Ishikawa (cell line): ENCODE measurements at regions not wholly inside any gene's neighbourhood (a gene's known extent, or its start where the extent isn't known, plus 50 kb on each side); places are given as distances from the start of the nearest gene placed in this dataset.

ENCODE experiments used
- CEBPB ChIP-seq: IDR thresholded peaks from 2 replicates; pipeline ENCODE4 v1.6.1; 2012
- CREB1 ChIP-seq: IDR thresholded peaks from 2 replicates; pipeline ENCODE4 v1.6.1; 2012; ENCODE audit warnings: low read depth
- EGR1 ChIP-seq: IDR thresholded peaks from 2 replicates; pipeline ENCODE4 v1.6.1; 2012
- EP300 ChIP-seq: IDR thresholded peaks from 2 replicates; pipeline ENCODE4 v1.6.1; 2012; ENCODE audit warnings: borderline replicate concordance
- FOXM1 ChIP-seq: IDR thresholded peaks from 2 replicates; pipeline ENCODE4 v1.6.1; 2012; ENCODE audit warnings: low read depth, borderline replicate concordance
- NFIC ChIP-seq: IDR thresholded peaks from 2 replicates; pipeline ENCODE4 v1.6.1; 2012
- RAD21 ChIP-seq: IDR thresholded peaks from 2 replicates; pipeline ENCODE4 v1.6.1; 2012; ENCODE audit warnings: low read depth
- TAF1 ChIP-seq: IDR thresholded peaks from 2 replicates; pipeline ENCODE4 v1.6.1; 2012; ENCODE audit warnings: low read depth, mild to moderate bottlenecking
- TEAD4 ChIP-seq: IDR thresholded peaks from 2 replicates; pipeline ENCODE4 v1.6.1; 2012
- YY1 ChIP-seq: IDR thresholded peaks from 2 replicates; pipeline ENCODE4 v1.6.1; 2012; ENCODE audit warnings: low read depth
- ZBTB7A ChIP-seq: IDR thresholded peaks from 2 replicates; pipeline ENCODE4 v1.6.1; 2012; ENCODE audit warnings: low read depth
- TF ChIP-seq, protein P1 (sequence below): IDR thresholded peaks from 2 replicates; pipeline ENCODE4 v1.6.1; 2012; ENCODE audit warnings: low read depth, mild to moderate bottlenecking
- TF ChIP-seq, protein P2 (sequence below): IDR thresholded peaks from 2 replicates; pipeline ENCODE4 v1.6.1; 2012
- TF ChIP-seq, protein P3 (sequence below): IDR thresholded peaks from 2 replicates; pipeline ENCODE4 v1.6.1; 2012

DNA sequence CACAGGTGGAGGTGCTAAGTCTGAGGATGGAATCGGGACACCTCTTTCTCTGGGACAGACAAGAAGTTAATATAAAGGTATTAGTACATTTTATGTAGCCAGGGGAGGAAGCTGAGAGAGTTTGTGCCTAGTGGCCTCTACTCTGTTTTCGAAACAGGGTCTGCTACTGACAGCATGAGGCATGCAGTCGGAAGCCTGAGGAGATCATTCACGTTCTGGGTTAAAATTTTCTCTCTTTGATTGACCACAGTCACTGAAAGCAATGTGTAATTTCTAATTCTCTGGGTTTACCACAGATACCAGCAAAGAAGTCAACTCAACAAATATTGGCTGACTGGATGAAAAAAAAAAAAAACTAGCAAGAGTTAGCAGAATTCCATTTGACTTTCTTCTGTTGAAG, 53.3 kb upstream of the KCTD7 start:
- no peak for TF ChIP-seq EP300
- no peak for TF ChIP-seq EGR1
- TF ChIP-seq ZBTB7A: no peak
- no peak for TF ChIP-seq YY1
- TF ChIP-seq NFIC: no peak
- TF ChIP-seq TAF1: no peak
- no peak for TF ChIP-seq RAD21
- TF ChIP-seq CREB1: no peak
- TF ChIP-seq, protein P1, sequence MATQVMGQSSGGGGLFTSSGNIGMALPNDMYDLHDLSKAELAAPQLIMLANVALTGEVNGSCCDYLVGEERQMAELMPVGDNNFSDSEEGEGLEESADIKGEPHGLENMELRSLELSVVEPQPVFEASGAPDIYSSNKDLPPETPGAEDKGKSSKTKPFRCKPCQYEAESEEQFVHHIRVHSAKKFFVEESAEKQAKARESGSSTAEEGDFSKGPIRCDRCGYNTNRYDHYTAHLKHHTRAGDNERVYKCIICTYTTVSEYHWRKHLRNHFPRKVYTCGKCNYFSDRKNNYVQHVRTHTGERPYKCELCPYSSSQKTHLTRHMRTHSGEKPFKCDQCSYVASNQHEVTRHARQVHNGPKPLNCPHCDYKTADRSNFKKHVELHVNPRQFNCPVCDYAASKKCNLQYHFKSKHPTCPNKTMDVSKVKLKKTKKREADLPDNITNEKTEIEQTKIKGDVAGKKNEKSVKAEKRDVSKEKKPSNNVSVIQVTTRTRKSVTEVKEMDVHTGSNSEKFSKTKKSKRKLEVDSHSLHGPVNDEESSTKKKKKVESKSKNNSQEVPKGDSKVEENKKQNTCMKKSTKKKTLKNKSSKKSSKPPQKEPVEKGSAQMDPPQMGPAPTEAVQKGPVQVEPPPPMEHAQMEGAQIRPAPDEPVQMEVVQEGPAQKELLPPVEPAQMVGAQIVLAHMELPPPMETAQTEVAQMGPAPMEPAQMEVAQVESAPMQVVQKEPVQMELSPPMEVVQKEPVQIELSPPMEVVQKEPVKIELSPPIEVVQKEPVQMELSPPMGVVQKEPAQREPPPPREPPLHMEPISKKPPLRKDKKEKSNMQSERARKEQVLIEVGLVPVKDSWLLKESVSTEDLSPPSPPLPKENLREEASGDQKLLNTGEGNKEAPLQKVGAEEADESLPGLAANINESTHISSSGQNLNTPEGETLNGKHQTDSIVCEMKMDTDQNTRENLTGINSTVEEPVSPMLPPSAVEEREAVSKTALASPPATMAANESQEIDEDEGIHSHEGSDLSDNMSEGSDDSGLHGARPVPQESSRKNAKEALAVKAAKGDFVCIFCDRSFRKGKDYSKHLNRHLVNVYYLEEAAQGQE: no peak
- TF ChIP-seq, protein P2, sequence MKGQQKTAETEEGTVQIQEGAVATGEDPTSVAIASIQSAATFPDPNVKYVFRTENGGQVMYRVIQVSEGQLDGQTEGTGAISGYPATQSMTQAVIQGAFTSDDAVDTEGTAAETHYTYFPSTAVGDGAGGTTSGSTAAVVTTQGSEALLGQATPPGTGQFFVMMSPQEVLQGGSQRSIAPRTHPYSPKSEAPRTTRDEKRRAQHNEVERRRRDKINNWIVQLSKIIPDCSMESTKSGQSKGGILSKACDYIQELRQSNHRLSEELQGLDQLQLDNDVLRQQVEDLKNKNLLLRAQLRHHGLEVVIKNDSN: no peak
- no peak for TF ChIP-seq TEAD4
- no peak for TF ChIP-seq CEBPB
- TF ChIP-seq FOXM1: no peak
- TF ChIP-seq, protein P3, sequence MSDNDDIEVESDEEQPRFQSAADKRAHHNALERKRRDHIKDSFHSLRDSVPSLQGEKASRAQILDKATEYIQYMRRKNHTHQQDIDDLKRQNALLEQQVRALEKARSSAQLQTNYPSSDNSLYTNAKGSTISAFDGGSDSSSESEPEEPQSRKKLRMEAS: no peak
